ENCODE measurements at regions not wholly inside any gene's neighbourhood (a gene's known extent, or its start where the extent isn't known, plus 50 kb on each side); places are given as distances from the start of the nearest gene placed in this dataset.

DNA sequence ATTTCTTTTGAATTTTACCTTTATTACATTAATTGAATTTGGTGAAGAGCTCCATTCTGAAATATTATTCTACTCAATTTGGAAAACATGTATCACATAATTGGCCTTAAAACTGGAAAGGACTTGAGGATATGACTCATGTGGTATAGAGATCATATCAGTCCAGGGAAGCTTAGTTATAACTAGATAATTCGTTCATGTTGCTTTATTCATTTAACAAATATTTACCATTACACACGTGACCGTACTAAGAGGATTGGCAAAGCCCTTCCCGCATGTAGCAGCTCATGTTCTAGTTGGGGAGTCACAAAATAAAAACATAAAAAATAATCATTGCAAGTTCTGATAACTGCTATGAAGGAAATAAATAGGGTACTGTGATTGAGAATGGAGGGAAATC lies 1816.5 kb downstream of the MAT2B start:
- no peak for TF ChIP-seq CTCF (IDR thresholded peaks at IDR 0.05)
- TF ChIP-seq ZFX (IDR thresholded peaks at IDR 0.05; ENCODE audit: borderline replicate concordance), result no peak
